ENCODE measurements at regions not wholly inside any gene's neighbourhood (a gene's known extent, or its start where the extent isn't known, plus 50 kb on each side); places are given as distances from the start of the nearest gene placed in this dataset.
A peak's percentile ranks its signal among the peaks of the same experiment; 100 is the strongest.

DNA sequence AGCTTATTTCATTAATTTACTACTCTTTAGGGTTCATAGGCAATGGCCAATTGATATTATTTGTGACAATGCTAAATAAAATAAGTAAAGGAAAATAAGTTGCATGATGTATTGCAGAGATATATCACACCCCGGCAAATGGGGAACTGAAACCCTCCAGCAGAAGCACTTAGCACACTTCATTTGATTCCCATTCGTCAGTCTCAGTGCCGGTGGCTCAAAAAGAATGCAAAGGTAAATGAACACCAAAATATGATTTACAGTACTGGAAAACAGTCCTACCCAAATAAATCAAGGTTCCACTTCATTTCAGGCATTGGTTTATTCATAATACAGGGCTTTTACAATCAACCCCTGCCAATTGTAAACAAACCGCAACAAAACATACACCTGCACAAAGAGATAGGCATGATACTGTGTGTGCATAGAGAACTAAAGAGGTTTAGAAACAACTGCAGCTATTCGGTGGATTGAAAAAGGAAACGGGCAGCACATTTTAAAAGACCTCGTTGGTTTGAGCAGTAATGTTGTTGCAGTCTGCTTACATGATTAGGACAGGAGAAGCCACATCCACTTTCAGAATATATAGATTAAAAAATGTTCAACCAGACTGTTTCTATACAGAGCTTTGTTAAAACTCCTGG is 1019.2 kb downstream of the TTLL7 start (continued):
- TF ChIP-seq, protein P1, sequence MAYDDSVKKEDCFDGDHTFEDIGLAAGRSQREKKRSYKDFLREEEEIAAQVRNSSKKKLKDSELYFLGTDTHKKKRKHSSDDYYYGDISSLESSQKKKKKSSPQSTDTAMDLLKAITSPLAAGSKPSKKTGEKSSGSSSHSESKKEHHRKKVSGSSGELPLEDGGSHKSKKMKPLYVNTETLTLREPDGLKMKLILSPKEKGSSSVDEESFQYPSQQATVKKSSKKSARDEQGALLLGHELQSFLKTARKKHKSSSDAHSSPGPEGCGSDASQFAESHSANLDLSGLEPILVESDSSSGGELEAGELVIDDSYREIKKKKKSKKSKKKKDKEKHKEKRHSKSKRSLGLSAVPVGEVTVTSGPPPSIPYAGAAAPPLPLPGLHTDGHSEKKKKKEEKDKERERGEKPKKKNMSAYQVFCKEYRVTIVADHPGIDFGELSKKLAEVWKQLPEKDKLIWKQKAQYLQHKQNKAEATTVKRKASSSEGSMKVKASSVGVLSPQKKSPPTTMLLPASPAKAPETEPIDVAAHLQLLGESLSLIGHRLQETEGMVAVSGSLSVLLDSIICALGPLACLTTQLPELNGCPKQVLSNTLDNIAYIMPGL (CRISPR knock-in tag; IDR thresholded peaks at IDR 0.05): no peak
- TF ChIP-seq, protein P2, sequence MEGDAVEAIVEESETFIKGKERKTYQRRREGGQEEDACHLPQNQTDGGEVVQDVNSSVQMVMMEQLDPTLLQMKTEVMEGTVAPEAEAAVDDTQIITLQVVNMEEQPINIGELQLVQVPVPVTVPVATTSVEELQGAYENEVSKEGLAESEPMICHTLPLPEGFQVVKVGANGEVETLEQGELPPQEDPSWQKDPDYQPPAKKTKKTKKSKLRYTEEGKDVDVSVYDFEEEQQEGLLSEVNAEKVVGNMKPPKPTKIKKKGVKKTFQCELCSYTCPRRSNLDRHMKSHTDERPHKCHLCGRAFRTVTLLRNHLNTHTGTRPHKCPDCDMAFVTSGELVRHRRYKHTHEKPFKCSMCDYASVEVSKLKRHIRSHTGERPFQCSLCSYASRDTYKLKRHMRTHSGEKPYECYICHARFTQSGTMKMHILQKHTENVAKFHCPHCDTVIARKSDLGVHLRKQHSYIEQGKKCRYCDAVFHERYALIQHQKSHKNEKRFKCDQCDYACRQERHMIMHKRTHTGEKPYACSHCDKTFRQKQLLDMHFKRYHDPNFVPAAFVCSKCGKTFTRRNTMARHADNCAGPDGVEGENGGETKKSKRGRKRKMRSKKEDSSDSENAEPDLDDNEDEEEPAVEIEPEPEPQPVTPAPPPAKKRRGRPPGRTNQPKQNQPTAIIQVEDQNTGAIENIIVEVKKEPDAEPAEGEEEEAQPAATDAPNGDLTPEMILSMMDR (IDR thresholded peaks at IDR 0.05): no peak
- TF ChIP-seq ZNF232 (CRISPR knock-in tag; IDR thresholded peaks at IDR 0.05) (no peak), FOXK1 (CRISPR knock-in tag; IDR thresholded peaks at IDR 0.05) (no peak), HMGA2 (CRISPR knock-in tag; IDR thresholded peaks at IDR 0.05) (no peak)

DNA sequence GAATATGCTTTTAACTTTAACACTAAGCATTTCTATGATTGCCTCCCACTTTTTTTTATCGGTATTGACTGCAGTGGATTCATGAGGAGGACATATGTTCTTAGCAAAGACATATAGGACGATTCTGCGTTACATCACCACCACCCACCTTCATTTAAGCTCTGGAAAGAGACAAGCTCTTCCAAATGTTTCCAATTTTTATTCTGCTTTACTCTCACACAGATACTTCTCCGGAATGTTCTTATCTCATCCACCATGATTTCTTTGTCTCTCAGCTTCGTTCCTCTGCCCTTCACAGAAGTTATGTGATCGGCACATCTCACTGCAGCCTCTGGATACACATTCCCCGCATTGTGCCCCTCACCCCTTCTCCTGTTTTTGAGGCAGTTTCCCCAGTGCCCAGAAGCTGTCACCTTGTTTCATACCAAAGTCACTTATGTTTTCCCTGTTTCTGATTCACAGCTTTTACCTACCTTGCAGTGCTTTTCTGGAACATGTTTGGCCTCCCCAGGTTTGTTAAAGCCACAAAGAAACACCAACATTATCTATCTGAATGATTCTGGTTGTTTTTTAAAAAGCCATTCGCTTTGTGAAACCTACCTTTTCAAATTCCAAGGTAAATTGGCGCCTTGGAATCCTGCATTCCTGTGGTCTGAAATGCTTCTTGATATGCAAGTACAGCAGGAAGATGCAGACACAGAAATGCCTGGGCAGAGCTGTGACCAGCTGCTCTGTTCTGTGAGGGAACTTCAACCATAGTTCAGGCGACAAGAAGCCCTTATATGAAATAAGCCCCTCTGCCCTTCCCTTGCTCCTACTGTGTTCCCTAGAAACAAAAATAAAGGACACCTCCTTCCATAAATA is 1020.2 kb downstream of the TTLL7 start:
- CTCF ChIA-PET: no interaction called here
- POLR2A ChIA-PET: no interaction called here
- ATAC-seq: peak; percentile 89
- Mint-ChIP-seq H3K4me3 (no peak overlapping the region), H3K9me3 (peaks cover 4% of the 10 kb centered on the region; the same call in 1 of the 2 replicates), H3K27me3 (ENCODE audit: low read depth) (no peaks in the 10 kb centered on the region), H3K4me1 (peaks cover 43% of the 10 kb centered on the region), H3K27ac (peak overlapping the region; percentile 90), H3K36me3 (no peaks in the 10 kb centered on the region)
- peak; percentile 36 for DNase-seq (ENCODE audit: low spot score)
- TF ChIP-seq, protein P3, sequence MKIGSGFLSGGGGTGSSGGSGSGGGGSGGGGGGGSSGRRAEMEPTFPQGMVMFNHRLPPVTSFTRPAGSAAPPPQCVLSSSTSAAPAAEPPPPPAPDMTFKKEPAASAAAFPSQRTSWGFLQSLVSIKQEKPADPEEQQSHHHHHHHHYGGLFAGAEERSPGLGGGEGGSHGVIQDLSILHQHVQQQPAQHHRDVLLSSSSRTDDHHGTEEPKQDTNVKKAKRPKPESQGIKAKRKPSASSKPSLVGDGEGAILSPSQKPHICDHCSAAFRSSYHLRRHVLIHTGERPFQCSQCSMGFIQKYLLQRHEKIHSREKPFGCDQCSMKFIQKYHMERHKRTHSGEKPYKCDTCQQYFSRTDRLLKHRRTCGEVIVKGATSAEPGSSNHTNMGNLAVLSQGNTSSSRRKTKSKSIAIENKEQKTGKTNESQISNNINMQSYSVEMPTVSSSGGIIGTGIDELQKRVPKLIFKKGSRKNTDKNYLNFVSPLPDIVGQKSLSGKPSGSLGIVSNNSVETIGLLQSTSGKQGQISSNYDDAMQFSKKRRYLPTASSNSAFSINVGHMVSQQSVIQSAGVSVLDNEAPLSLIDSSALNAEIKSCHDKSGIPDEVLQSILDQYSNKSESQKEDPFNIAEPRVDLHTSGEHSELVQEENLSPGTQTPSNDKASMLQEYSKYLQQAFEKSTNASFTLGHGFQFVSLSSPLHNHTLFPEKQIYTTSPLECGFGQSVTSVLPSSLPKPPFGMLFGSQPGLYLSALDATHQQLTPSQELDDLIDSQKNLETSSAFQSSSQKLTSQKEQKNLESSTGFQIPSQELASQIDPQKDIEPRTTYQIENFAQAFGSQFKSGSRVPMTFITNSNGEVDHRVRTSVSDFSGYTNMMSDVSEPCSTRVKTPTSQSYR (CRISPR knock-in tag; IDR thresholded peaks at IDR 0.05): no peak
- TF ChIP-seq ZNF317 (CRISPR knock-in tag; IDR thresholded peaks at IDR 0.05; ENCODE audit: borderline replicate concordance, low read depth): no peak
- TF ChIP-seq, protein P2 (IDR thresholded peaks at IDR 0.05): no peak

DNA sequence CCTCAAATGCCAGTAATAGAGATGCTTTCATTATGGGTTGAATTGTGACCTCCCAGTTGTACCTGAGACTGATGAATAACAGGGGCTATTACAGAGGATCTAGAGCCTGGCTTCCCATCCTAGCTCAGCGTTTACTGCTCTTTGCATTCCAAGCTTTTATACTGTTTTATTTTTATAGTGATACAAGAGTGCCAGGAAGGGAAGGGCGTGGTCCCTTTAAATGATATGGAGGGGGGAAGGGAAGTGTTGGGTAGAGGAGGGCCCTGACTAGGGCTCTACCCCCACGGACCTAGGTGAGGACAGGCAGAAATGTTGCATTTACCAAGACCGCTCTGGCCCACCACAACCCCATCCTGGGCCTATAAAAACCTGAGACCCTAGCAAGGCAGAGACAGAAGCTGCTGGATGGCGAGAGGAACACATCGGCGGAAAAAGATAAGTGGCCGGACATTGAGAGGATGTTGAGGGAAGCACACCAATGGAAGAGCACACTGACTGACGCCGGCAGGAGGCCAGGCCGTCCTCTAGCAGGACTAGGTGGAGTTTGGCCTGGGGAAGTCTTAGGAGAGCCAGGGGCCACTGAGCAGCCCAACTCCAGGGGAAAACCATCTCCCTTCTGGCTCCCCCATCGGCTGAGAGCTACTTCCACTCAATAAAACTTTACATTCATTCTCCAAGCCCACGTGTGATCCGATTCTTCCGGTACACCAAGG is 1025.9 kb downstream of the TTLL7 start:
- ATAC-seq (no peak), DNase-seq (ENCODE audit: low spot score) (no peak)
- Mint-ChIP-seq H3K36me3 (no peaks in the 10 kb centered on the region), H3K27ac (no peak overlapping the region), H3K9me3 (peaks cover 4% of the 10 kb centered on the region; the same call in 1 of the 2 replicates), H3K4me1 (peaks cover 17% of the 10 kb centered on the region), H3K27me3 (ENCODE audit: low read depth) (no peaks in the 10 kb centered on the region), H3K4me3 (no peak overlapping the region)
- ChIA-PET CTCF (no interaction called here), POLR2A (no interaction called here)
- TF ChIP-seq GABPB1 (CRISPR knock-in tag; IDR thresholded peaks at IDR 0.05) (no peak), TEAD1 (CRISPR knock-in tag; IDR thresholded peaks at IDR 0.05) (no peak), ZNF317 (CRISPR knock-in tag; IDR thresholded peaks at IDR 0.05; ENCODE audit: borderline replicate concordance, low read depth) (no peak), SMAD4 (CRISPR knock-in tag; IDR thresholded peaks at IDR 0.05) (no peak), SP1 (CRISPR knock-in tag; conservative IDR thresholded peaks at IDR 0.05) (no peak), HMGA2 (CRISPR knock-in tag; IDR thresholded peaks at IDR 0.05) (no peak), ZNF671 (CRISPR knock-in tag; IDR thresholded peaks at IDR 0.05) (no peak), CREB1 (CRISPR knock-in tag; IDR thresholded peaks at IDR 0.05) (no peak)
- TF ChIP-seq, protein P4, sequence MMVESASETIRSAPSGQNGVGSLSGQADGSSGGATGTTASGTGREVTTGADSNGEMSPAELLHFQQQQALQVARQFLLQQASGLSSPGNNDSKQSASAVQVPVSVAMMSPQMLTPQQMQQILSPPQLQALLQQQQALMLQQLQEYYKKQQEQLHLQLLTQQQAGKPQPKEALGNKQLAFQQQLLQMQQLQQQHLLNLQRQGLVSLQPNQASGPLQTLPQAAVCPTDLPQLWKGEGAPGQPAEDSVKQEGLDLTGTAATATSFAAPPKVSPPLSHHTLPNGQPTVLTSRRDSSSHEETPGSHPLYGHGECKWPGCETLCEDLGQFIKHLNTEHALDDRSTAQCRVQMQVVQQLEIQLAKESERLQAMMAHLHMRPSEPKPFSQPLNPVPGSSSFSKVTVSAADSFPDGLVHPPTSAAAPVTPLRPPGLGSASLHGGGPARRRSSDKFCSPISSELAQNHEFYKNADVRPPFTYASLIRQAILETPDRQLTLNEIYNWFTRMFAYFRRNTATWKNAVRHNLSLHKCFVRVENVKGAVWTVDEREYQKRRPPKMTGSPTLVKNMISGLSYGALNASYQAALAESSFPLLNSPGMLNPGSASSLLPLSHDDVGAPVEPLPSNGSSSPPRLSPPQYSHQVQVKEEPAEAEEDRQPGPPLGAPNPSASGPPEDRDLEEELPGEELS (CRISPR knock-in tag; IDR thresholded peaks at IDR 0.05): no peak
- TF ChIP-seq, protein P5, sequence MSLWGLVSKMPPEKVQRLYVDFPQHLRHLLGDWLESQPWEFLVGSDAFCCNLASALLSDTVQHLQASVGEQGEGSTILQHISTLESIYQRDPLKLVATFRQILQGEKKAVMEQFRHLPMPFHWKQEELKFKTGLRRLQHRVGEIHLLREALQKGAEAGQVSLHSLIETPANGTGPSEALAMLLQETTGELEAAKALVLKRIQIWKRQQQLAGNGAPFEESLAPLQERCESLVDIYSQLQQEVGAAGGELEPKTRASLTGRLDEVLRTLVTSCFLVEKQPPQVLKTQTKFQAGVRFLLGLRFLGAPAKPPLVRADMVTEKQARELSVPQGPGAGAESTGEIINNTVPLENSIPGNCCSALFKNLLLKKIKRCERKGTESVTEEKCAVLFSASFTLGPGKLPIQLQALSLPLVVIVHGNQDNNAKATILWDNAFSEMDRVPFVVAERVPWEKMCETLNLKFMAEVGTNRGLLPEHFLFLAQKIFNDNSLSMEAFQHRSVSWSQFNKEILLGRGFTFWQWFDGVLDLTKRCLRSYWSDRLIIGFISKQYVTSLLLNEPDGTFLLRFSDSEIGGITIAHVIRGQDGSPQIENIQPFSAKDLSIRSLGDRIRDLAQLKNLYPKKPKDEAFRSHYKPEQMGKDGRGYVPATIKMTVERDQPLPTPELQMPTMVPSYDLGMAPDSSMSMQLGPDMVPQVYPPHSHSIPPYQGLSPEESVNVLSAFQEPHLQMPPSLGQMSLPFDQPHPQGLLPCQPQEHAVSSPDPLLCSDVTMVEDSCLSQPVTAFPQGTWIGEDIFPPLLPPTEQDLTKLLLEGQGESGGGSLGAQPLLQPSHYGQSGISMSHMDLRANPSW (CRISPR knock-in tag; conservative IDR thresholded peaks at IDR 0.05; ENCODE audit: low read depth): no peak
